Body of pancreas (tissue), 4 donors: ENCODE measurements at regions not wholly inside any gene's neighbourhood (a gene's known extent, or its start where the extent isn't known, plus 50 kb on each side); places are given as distances from the start of the nearest gene placed in this dataset.
"Not testable (repeated sequence)": the region's sequence is repeated elsewhere in the genome, so short reads cannot be mapped to it uniquely, and the experiment has no call there.

Experiments used
- ATAC-seq: fragments of 150-250 bp; one replicate; pipeline ENCODE4 v1.9.1; 2016
- DNase-seq, 4 donors: peaks; one replicate each; pipeline ENCODE4 v3.0.0-alpha.2; 2019
- H3K27ac ChIP-seq, 4 donors: fragments of 200-600 bp; sonication (generic); 1 replicate in 3 of 4; 2 replicates in 1 of 4; pipeline versions ENCODE4 v1.5.1 to v1.6.1; 2016 to 2019; ENCODE audit warnings: mild to moderate bottlenecking in 1 of 4, mixed read lengths in 1 of 4, moderate library complexity in 1 of 4
- H3K27me3 ChIP-seq, 2 donors: fragments of 200-600 bp; sonication (generic); one replicate each; pipeline ENCODE4 v1.6.0; 2016; ENCODE audit warnings: mild to moderate bottlenecking in 1 of 2
- H3K36me3 ChIP-seq, 2 donors: fragments of 200-600 bp; sonication (generic); replicated peaks in 1 of 2; 2 replicates each; pipeline ENCODE4 v1.5.1; 2016; ENCODE audit warnings: low read depth in 2 of 2; ENCODE audit not compliant: insufficient read depth in 1 of 2
- H3K4me1 ChIP-seq: fragments of 200-600 bp; sonication (generic); one replicate; pipeline ENCODE4 v1.6.0; 2016
- H3K4me3 ChIP-seq, 2 donors: fragments of 200-600 bp; sonication (generic); 1 replicate in 1 of 2; 2 replicates in 1 of 2; pipeline ENCODE4 v1.5.1; 2016 to 2019
- H3K9me3 ChIP-seq, 3 donors: fragments of 200-600 bp; sonication (generic); 1 replicate in 2 of 3; 2 replicates in 1 of 3; pipeline ENCODE4 v1.5.1; 2016
- CTCF ChIP-seq, 7 experiments: fragments of 450-650 bp in 4 of 7; fragments of 200-600 bp in 3 of 7; sonication (generic) in 3 of 7; IDR thresholded peaks; one replicate each; pipeline ENCODE4 v1.5.1; 2016 to 2019; ENCODE audit warnings: antibody characterized with exemption in 7 of 7
- POLR2A ChIP-seq, 3 donors: fragments of 450-650 bp; IDR thresholded peaks; one replicate each; pipeline ENCODE4 v1.6.1; 2016; ENCODE audit warnings: antibody characterized with exemption in 3 of 3, mild to moderate bottlenecking in 2 of 3
- WGBS, 2 donors: methylation state at CpG; one replicate each; pipeline ENCODE4 v1.1.5; 2017; 5-methylcytosine and 5-hydroxymethylcytosine counted together
- intact Hi-C: fragments of 100-400 bp; cut with DNase I; formaldehyde crosslinking; loops from one replicate; pipeline ENCODE4 v1.15.1; 2023

GRCh38 chr5:124536333-124536732, 210.1 kb downstream of the ZNF608 start:
- no peaks in the 10 kb centered on the region for H3K36me3 ChIP-seq
- no peaks in the 10 kb centered on the region for H3K4me1 ChIP-seq
- no peak for ATAC-seq
- 74% methylated on average over 4 of the region's 4 CpGs for WGBS, 2 donors
- H3K27ac ChIP-seq = no peak overlapping the region
- no peaks in the 10 kb centered on the region for H3K9me3 ChIP-seq
- no peaks in the 10 kb centered on the region for H3K27me3 ChIP-seq
- intact Hi-C loops = no loop called here
- DNase-seq = no peak
- H3K4me3 ChIP-seq = no peak overlapping the region
- TF ChIP-seq POLR2A (IDR thresholded peaks at IDR 0.05) (no peak), CTCF (IDR thresholded peaks at IDR 0.05) (no peak)

GRCh38 chr5:124530916-124531315, 215.5 kb downstream of the ZNF608 start:
- 91 to 96% methylated on average over 1 of the region's 1 CpG for WGBS, 2 donors
- no peaks in the 10 kb centered on the region for H3K36me3 ChIP-seq
- DNase-seq (no peak), ATAC-seq (no peak)
- no peak overlapping the region for H3K27ac ChIP-seq
- intact Hi-C loops = no loop called here
- no peaks in the 10 kb centered on the region for H3K9me3 ChIP-seq
- H3K27me3 ChIP-seq = no peaks in the 10 kb centered on the region
- H3K4me3 ChIP-seq = no peak overlapping the region
- no peak for TF ChIP-seq POLR2A (IDR thresholded peaks at IDR 0.05)
- no peak for TF ChIP-seq CTCF (IDR thresholded peaks at IDR 0.05)
- H3K4me1 ChIP-seq = no peaks in the 10 kb centered on the region

- H3K4me1 ChIP-seq = peaks cover 7% of the 10 kb centered on the region
- H3K36me3 ChIP-seq = no peaks in the 10 kb centered on the region
- no peaks in the 10 kb centered on the region for H3K27me3 ChIP-seq
- H3K9me3 ChIP-seq = no peaks in the 10 kb centered on the region
- no peak overlapping the region for H3K27ac ChIP-seq
- intact Hi-C loops = no loop called here
- H3K4me3 ChIP-seq = no peak overlapping the region
- DNase-seq (no peak), ATAC-seq (no peak)
- TF ChIP-seq CTCF (IDR thresholded peaks at IDR 0.05) (no peak), POLR2A (IDR thresholded peaks at IDR 0.05) (no peak)
- WGBS, 2 donors = 53 to 85% methylated on average over 2 of the region's 2 CpGs
Observed at GRCh38 chr5:124528838-124529237, 217.6 kb downstream of the ZNF608 start.

- WGBS, 2 donors = 51 to 62% methylated on average over 8 of the region's 8 CpGs
- Histone ChIP-seq H3K4me3 (no peak overlapping the region), H3K27me3 (no peaks in the 10 kb centered on the region), H3K36me3 (no peaks in the 10 kb centered on the region), H3K4me1 (peaks cover 7% of the 10 kb centered on the region), H3K9me3 (no peaks in the 10 kb centered on the region), H3K27ac (peak overlapping the region in 1 of 4 donors; percentile 2)
- peak; percentile 83 for ATAC-seq
- DNase-seq = no peak
- intact Hi-C loops = no loop called here
- TF ChIP-seq CTCF (IDR thresholded peaks at IDR 0.05) = no peak
- no peak for TF ChIP-seq POLR2A (IDR thresholded peaks at IDR 0.05)
Observed at GRCh38 chr5:124527220-124527991, 219.0 kb downstream of the ZNF608 start.

GRCh38 chr5:124526079-124526478, 220.4 kb downstream of the ZNF608 start:
- WGBS, 2 donors = 84 to 93% methylated on average over 2 to 4 of the region's 4 CpGs
- ATAC-seq, H3K27ac ChIP-seq, H3K27me3 ChIP-seq, intact Hi-C loops, H3K4me1 ChIP-seq, H3K9me3 ChIP-seq, DNase-seq, H3K36me3 ChIP-seq, H3K4me3 ChIP-seq: not testable (repeated sequence)
